ENCODE measurements at regions not wholly inside any gene's neighbourhood (a gene's known extent, or its start where the extent isn't known, plus 50 kb on each side); places are given as distances from the start of the nearest gene placed in this dataset.

DNA sequence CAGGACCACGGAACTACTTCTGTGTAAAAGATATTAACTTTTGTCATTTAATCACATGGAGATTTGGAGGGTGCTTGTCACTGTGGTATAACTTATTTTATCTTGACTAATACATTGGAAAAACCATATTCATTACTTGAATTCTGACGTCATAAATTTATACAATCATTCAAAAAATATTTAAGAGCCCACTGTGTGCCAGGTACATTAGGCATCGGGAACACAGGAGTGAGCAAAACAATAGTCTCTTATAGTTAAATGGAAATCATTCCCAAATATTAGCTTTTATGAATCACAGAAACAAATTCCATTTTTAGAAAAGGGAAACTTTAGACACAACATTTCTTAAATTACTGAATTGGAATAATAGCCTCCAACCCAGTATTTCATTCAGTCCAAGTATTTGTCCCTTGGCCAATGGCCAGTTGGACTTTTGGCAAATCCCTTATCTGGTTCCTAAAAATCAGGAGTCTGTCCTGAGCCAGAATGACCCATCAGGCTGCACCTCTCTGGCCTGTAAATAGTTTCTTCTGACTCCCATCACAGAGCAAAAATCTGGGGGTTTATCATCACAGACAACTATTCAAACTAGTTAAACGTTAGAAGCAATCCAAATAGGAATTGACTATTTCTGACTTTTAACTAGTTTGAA, 104.3 kb upstream of the FSTL4 start (continued):
- TF ChIP-seq TCF12 (IDR thresholded peaks at IDR 0.05; ENCODE audit: low read depth, low read length) (no peak), SIN3A (conservative IDR thresholded peaks at IDR 0.05 in 1 of 2, IDR thresholded peaks at IDR 0.05 in 1 of 2; ENCODE audit: low read depth in 1 of 2, low read length in 2 of 2) (no peak), CBX5 (IDR thresholded peaks at IDR 0.05; ENCODE audit: low read depth, low read length) (no peak), RNF2 (IDR thresholded peaks at IDR 0.05; ENCODE audit: borderline replicate concordance, low read depth, low read length, missing control alignments, poor library complexity, severe bottlenecking) (no peak)
